Prostate gland (tissue), 2 donors: ENCODE measurements at regions not wholly inside any gene's neighbourhood (a gene's known extent, or its start where the extent isn't known, plus 50 kb on each side); places are given as distances from the start of the nearest gene placed in this dataset.

Experiments
- DNase-seq: peaks from one replicate; pipeline ENCODE4 v3.0.0-alpha.2; 2019; ENCODE audit warnings: low spot score
- H3K27ac ChIP-seq, 2 donors: fragments of 200-600 bp; sonication (generic); 2 replicates each; pipeline ENCODE4 v1.5.1; 2017 to 2019
- H3K27me3 ChIP-seq: fragments of 200-600 bp; sonication (generic); replicated peaks from 2 replicates; pipeline ENCODE4 v1.5.1; 2019; ENCODE audit not compliant: insufficient read depth
- H3K36me3 ChIP-seq, 2 donors: fragments of 200-600 bp; sonication (generic); 1 replicate in 1 of 2; 2 replicates in 1 of 2; pipeline versions ENCODE4 v1.5.1 to v1.8.1; 2017 to 2019
- H3K4me1 ChIP-seq: fragments of 200-600 bp; sonication (generic); replicated peaks from 2 replicates; pipeline ENCODE4 v1.5.1; 2019
- H3K4me3 ChIP-seq, 2 donors: fragments of 200-600 bp; sonication (generic); 2 replicates each; pipeline ENCODE4 v1.5.1; 2017 to 2019
- H3K9me3 ChIP-seq: fragments of 200-600 bp; sonication (generic); 2 replicates; pipeline ENCODE4 v1.5.1; 2017
- POLR2A ChIP-seq: fragments of 450-650 bp; IDR thresholded peaks from one replicate; pipeline ENCODE4 v1.6.1; 2016; ENCODE audit warnings: antibody characterized with exemption, mild to moderate bottlenecking
- POLR2AphosphoS5 ChIP-seq: sonication (generic); formaldehyde crosslinking; IDR thresholded peaks from one replicate; pipeline ENCODE4 v1.6.1; 2017; ENCODE audit warnings: antibody characterized with exemption
- WGBS: methylation state at CpG from one replicate; pipeline ENCODE4 v1.1.5; 2018; 5-methylcytosine and 5-hydroxymethylcytosine counted together
- intact Hi-C: fragments of 100-400 bp; cut with DNase I; formaldehyde crosslinking; loops from one replicate; pipeline ENCODE4 v1.14.2; 2022
- TF ChIP-seq, protein P1 (sequence below), 4 experiments: fragments of 200-600 bp in 2 of 4; fragments of 450-650 bp in 2 of 4; sonication (generic) in 2 of 4; IDR thresholded peaks; 1 replicate in 3 of 4; 2 replicates in 1 of 4; pipeline ENCODE4 v1.5.1; 2016 to 2019; ENCODE audit warnings: antibody characterized with exemption in 4 of 4, mild to moderate bottlenecking in 2 of 4, moderate library complexity in 2 of 4

DNA sequence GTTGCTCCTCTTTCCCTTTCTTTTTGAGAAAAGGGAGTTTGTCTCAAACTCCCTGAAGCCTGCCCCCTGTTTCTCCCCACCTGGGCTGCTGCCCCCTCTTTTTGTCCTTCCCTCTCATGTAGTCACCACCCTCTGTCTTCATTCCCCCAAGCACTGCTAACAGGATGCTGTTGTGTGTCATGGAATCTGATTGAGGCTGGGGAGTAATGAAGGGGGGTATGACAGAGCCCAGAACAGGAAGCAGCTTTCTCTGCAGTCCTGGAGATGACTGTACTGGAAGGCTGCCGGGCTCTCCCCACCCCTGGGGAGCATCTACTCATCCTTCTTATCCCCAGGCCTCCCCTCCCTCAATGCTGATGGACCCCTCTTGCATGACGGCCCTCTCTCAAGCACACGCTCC lies 181.6 kb downstream of the ABHD5 start:
- H3K36me3 ChIP-seq: no peaks in the 10 kb centered on the region
- H3K27me3 ChIP-seq: no peaks in the 10 kb centered on the region
- no peak overlapping the region for H3K27ac ChIP-seq
- H3K4me1 ChIP-seq: no peaks in the 10 kb centered on the region
- DNase-seq: no peak
- 60% methylated on average over 3 of the region's 3 CpGs for WGBS
- TF ChIP-seq POLR2AphosphoS5 (no peak), POLR2A (no peak)
- TF ChIP-seq, protein P1, sequence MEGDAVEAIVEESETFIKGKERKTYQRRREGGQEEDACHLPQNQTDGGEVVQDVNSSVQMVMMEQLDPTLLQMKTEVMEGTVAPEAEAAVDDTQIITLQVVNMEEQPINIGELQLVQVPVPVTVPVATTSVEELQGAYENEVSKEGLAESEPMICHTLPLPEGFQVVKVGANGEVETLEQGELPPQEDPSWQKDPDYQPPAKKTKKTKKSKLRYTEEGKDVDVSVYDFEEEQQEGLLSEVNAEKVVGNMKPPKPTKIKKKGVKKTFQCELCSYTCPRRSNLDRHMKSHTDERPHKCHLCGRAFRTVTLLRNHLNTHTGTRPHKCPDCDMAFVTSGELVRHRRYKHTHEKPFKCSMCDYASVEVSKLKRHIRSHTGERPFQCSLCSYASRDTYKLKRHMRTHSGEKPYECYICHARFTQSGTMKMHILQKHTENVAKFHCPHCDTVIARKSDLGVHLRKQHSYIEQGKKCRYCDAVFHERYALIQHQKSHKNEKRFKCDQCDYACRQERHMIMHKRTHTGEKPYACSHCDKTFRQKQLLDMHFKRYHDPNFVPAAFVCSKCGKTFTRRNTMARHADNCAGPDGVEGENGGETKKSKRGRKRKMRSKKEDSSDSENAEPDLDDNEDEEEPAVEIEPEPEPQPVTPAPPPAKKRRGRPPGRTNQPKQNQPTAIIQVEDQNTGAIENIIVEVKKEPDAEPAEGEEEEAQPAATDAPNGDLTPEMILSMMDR (IDR thresholded peaks at IDR 0.05): no peak
- H3K4me3 ChIP-seq: no peak overlapping the region
- intact Hi-C loops: no loop called here
- no peaks in the 10 kb centered on the region for H3K9me3 ChIP-seq

DNA sequence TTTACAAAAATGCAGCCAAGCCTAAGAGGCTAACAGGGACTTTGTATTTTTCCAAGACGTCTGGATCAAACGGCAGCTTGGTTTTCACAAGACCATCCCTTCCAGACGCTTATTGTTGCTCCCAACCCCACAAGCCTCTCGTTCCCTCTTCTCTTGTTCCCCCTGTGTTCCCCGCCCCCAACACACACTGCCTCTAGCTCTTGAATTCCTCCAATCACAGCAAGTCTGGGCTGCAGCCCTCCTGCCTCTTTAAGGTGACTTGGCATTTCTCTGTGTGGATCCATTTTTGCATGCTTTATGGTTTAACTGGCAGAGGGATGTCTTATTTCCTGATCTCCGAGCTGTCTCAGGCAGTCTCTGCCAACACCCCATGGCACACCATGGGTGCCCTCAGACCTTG lies 182.2 kb downstream of the ABHD5 start:
- H3K4me3 ChIP-seq: no peak overlapping the region
- no peak overlapping the region for H3K27ac ChIP-seq
- WGBS: 28% methylated on average over 6 of the region's 6 CpGs
- no peaks in the 10 kb centered on the region for H3K9me3 ChIP-seq
- intact Hi-C loops: no loop called here
- no peaks in the 10 kb centered on the region for H3K4me1 ChIP-seq
- no peak for DNase-seq
- H3K36me3 ChIP-seq: no peaks in the 10 kb centered on the region
- TF ChIP-seq POLR2A: no peak
- TF ChIP-seq, protein P1 (IDR thresholded peaks at IDR 0.05): no peak
- TF ChIP-seq POLR2AphosphoS5: no peak
- no peaks in the 10 kb centered on the region for H3K27me3 ChIP-seq

DNA sequence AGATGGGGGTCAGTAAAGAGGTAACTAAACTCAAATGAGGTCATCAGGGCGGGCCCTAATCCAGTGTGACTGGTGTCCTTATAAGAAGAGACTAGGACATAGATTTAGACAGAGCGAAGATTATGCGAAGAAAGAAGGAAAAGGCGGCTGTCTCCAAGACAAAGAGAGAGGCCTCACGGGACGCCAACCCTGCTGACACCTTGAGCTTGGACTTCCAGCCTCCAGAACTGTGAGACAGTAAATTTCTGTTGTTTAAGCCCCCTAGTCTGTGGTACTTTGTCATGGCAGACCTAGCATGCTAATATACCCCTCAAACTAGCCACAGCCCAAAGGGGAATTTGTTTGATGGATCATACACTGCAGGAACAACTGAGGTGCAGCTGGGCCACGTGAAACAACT lies 183.0 kb downstream of the ABHD5 start:
- WGBS: 95% methylated on average over 7 of the region's 7 CpGs
- no peak for DNase-seq
- Histone ChIP-seq H3K4me3 (no peak overlapping the region), H3K4me1 (no peaks in the 10 kb centered on the region), H3K27me3 (no peaks in the 10 kb centered on the region), H3K9me3 (no peaks in the 10 kb centered on the region), H3K27ac (no peak overlapping the region), H3K36me3 (no peaks in the 10 kb centered on the region)
- intact Hi-C loops: no loop called here
- TF ChIP-seq POLR2AphosphoS5 (no peak), POLR2A (no peak)
- TF ChIP-seq, protein P1 (IDR thresholded peaks at IDR 0.05): no peak

DNA sequence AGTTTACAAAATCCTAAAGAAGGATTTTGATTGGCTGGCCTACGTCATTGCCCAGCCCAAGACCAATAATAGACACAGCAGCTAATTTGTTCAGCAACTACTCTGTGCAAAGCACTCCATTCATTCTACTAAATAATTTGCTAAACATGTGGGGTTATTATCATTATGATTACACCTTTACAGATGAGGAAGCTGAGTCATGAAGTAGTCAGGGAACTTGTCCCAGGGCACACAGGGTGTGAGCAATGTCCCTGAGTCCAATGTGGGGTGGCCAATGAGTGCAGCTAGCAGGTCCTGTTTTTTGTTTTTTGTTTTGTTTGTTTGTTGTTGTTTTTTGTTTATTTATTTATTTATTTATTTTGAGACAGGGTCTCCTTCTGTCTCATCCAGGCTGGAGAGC lies 183.6 kb downstream of the ABHD5 start:
- 91% methylated on average over 1 of the region's 1 CpG for WGBS
- Histone ChIP-seq H3K27ac (no peak overlapping the region), H3K27me3 (no peaks in the 10 kb centered on the region), H3K4me1 (no peaks in the 10 kb centered on the region), H3K9me3 (no peaks in the 10 kb centered on the region), H3K36me3 (no peaks in the 10 kb centered on the region), H3K4me3 (no peak overlapping the region)
- intact Hi-C loops: no loop called here
- DNase-seq: no peak
- TF ChIP-seq POLR2AphosphoS5 (no peak), POLR2A (no peak)
- TF ChIP-seq, protein P1 (IDR thresholded peaks at IDR 0.05): no peak

DNA sequence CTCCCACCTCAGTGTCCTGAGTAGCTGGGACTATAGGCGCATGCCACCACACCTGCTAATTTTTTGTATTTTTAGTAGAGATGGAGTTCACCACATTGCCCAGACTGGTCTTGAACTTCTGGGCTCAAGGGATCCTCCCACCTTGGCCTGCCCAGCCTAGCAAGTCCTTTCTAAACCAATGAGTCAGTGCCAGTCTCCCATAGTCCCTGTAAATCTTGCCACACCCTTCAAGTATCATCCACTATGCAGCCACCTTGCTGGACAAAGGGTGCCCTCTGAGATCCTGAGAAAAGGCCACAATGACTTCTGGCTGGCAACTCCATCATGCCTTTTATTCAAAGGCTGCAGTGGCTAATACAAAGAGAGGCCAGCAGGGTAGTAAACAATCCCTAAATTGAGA lies 184.0 kb downstream of the ABHD5 start:
- Histone ChIP-seq H3K27me3 (no peaks in the 10 kb centered on the region), H3K4me3 (no peak overlapping the region), H3K4me1 (no peaks in the 10 kb centered on the region), H3K36me3 (no peaks in the 10 kb centered on the region), H3K9me3 (no peaks in the 10 kb centered on the region), H3K27ac (no peak overlapping the region)
- intact Hi-C loops: no loop called here
- TF ChIP-seq POLR2A (no peak), POLR2AphosphoS5 (no peak)
- TF ChIP-seq, protein P1 (IDR thresholded peaks at IDR 0.05): no peak
- no peak for DNase-seq
- 100% methylated on average over 1 of the region's 1 CpG for WGBS
